ENCODE measurements at regions not wholly inside any gene's neighbourhood (a gene's known extent, or its start where the extent isn't known, plus 50 kb on each side); places are given as distances from the start of the nearest gene placed in this dataset.

- Histone ChIP-seq H3K9ac (ENCODE audit: low read length) (no peak overlapping the region), H3K9me2 (ENCODE audit: insufficient read depth, low read length) (no peaks in the 10 kb centered on the region), H3K4me2 (ENCODE audit: low read length) (no peak overlapping the region), H3F3A (ENCODE audit: insufficient read depth, low read length, poor library complexity, severe bottlenecking) (no peaks in the 10 kb centered on the region), H3K4me3 (ENCODE audit: low read length) (no peak overlapping the region), H4K20me1 (ENCODE audit: insufficient read depth) (no peaks in the 10 kb centered on the region), H3K27ac (ENCODE audit: low read length) (no peak overlapping the region), H3K79me2 (replicated peaks; ENCODE audit: insufficient read depth, low read length) (no peaks in the 10 kb centered on the region), H3K27me3 (ENCODE audit: insufficient read depth, low read depth, low read length) (no peaks in the 10 kb centered on the region), H3K9me3 (ENCODE audit: low read length) (no peaks in the 10 kb centered on the region), H3K36me3 (ENCODE audit: insufficient read depth, low read length) (no peaks in the 10 kb centered on the region), H2AFZ (ENCODE audit: low read depth, low read length) (no peak overlapping the region)
- TF ChIP-seq MXI1 (conservative IDR thresholded peaks at IDR 0.05; ENCODE audit: poor library complexity, severe bottlenecking) (no peak), RAD21 (conservative IDR thresholded peaks at IDR 0.05) (no peak), SMC3 (conservative IDR thresholded peaks at IDR 0.05; ENCODE audit: poor library complexity) (no peak), EP300 (conservative IDR thresholded peaks at IDR 0.05; ENCODE audit: poor library complexity, severe bottlenecking) (no peak), POLR2AphosphoS5 (IDR thresholded peaks at IDR 0.05) (no peak), TAF1 (IDR thresholded peaks at IDR 0.05; ENCODE audit: low read depth) (no peak), REST (IDR thresholded peaks at IDR 0.05; ENCODE audit: borderline replicate concordance) (no peak), EZH2 (IDR thresholded peaks at IDR 0.05; ENCODE audit: borderline replicate concordance, insufficient read depth, low read length, poor library complexity, severe bottlenecking) (no peak), CTCF (IDR thresholded peaks at IDR 0.05; ENCODE audit: poor library complexity, severe bottlenecking) (no peak)
Measured at GRCh38 chr2:67158718-67159117, 238.4 kb upstream of the ETAA1 start.

GRCh38 chr2:67159929-67160328 is 237.2 kb upstream of the ETAA1 start:
- H3K79me2 ChIP-seq (replicated peaks; ENCODE audit: insufficient read depth, low read length) = no peaks in the 10 kb centered on the region
- no peak overlapping the region for H3K4me3 ChIP-seq (ENCODE audit: low read length)
- H3K9ac ChIP-seq (ENCODE audit: low read length) = no peak overlapping the region
- no peaks in the 10 kb centered on the region for H3K9me3 ChIP-seq (ENCODE audit: low read length)
- TF ChIP-seq CTCF (IDR thresholded peaks at IDR 0.05; ENCODE audit: poor library complexity, severe bottlenecking) (no peak), MXI1 (conservative IDR thresholded peaks at IDR 0.05; ENCODE audit: poor library complexity, severe bottlenecking) (no peak), EZH2 (IDR thresholded peaks at IDR 0.05; ENCODE audit: borderline replicate concordance, insufficient read depth, low read length, poor library complexity, severe bottlenecking) (no peak), POLR2AphosphoS5 (IDR thresholded peaks at IDR 0.05) (no peak), EP300 (conservative IDR thresholded peaks at IDR 0.05; ENCODE audit: poor library complexity, severe bottlenecking) (no peak), REST (IDR thresholded peaks at IDR 0.05; ENCODE audit: borderline replicate concordance) (no peak), SMC3 (conservative IDR thresholded peaks at IDR 0.05; ENCODE audit: poor library complexity) (no peak), RAD21 (conservative IDR thresholded peaks at IDR 0.05) (no peak)
- no peaks in the 10 kb centered on the region for H3K27me3 ChIP-seq (ENCODE audit: insufficient read depth, low read depth, low read length)
- no peaks in the 10 kb centered on the region for H3F3A ChIP-seq (ENCODE audit: insufficient read depth, low read length, poor library complexity, severe bottlenecking)
- no peak overlapping the region for H3K4me2 ChIP-seq (ENCODE audit: low read length)
- H2AFZ ChIP-seq (ENCODE audit: low read depth, low read length) = no peak overlapping the region
- H4K20me1 ChIP-seq (ENCODE audit: insufficient read depth) = no peaks in the 10 kb centered on the region
- no peak overlapping the region for H3K27ac ChIP-seq (ENCODE audit: low read length)
- H3K9me2 ChIP-seq (ENCODE audit: insufficient read depth, low read length) = no peaks in the 10 kb centered on the region
- H3K36me3 ChIP-seq (ENCODE audit: insufficient read depth, low read length) = no peaks in the 10 kb centered on the region
